GM10266 (cell line): ENCODE measurements at regions not wholly inside any gene's neighbourhood (a gene's known extent, or its start where the extent isn't known, plus 50 kb on each side); places are given as distances from the start of the nearest gene placed in this dataset.

Experiments used
- DNase-seq: peaks from one replicate; pipeline ENCODE4 v3.0.0; 2012; ENCODE audit errors: extremely low spot score
- CTCF ChIP-seq: IDR thresholded peaks from 2 replicates; pipeline ENCODE4 v1.5.1; 2012; ENCODE audit warnings: mild to moderate bottlenecking, low read depth; ENCODE audit not compliant: control insufficient read depth, insufficient read depth; ENCODE audit errors: missing control alignments

GRCh38 chr3:28788571-28788970 is 439.9 kb upstream of the AZI2 start:
- DNase-seq, result no peak
- TF ChIP-seq CTCF, result no peak

- no peak for DNase-seq
- no peak for TF ChIP-seq CTCF
These were observed 443.2 kb upstream of the AZI2 start for GRCh38 chr3:28791713-28792255.

DNA sequence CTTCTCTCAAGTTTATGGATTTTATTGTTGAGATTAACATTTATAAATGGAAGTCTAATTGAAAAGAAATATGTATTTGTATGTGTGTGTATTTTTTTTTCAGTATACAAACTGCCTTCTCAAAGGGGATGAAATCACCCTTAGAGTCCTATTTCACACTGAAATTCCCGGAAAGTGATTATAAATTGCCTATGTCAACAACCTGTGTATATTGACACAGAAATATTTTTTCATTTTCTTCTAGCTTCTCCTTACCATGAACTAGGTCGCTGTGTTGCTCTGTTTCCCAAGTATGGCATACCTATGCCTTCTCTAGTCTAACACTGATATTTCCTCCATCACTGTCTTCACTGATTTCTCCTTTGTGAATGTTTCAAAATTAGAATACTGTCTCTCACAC is 444.0 kb upstream of the AZI2 start:
- no peak for TF ChIP-seq CTCF
- no peak for DNase-seq

DNA sequence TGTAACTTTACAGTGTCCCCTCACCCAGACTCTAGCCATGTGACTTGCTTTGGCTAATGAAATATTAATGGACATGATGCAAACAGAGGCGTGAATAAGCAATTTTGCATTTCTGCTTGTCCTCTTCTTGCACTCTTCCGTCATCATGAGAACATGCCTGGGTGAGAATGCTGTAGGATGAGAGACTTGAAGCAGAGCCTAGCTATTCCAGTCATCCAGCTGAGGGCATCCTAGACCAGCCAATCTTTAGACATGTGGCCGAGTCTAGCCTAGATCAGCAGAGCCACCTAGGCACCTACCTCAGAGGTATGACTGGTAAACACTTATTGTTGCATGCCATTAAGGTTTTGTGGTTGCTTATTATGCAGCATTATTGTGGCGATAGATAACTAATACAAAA is 450.5 kb upstream of the AZI2 start:
- DNase-seq, result no peak
- TF ChIP-seq CTCF, result no peak

GRCh38 chr3:28800203-28800602 is 451.6 kb upstream of the AZI2 start:
- TF ChIP-seq CTCF, result no peak
- DNase-seq, result no peak

GRCh38 chr3:28808068-28808467 is 459.4 kb upstream of the AZI2 start:
- no peak for DNase-seq
- no peak for TF ChIP-seq CTCF

DNA sequence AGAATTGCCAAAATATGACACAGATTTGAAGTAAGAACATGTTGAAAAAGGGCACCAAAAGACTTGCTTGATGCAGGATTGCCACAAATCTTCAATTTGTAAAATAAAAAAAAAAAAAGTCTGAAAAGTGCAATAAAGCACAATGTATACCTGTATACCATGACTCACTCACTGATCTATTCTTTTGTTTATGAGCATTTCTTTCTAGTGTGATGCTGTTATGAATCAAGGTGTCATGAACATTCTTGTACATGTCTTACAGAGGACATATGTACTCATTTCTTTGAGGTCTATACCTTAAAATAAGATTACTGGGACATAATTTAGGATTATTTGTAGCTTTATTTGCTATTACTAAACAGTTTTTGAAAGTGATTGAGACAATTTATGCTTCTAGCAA is 464.9 kb upstream of the RBMS3 start:
- TF ChIP-seq CTCF, result no peak
- DNase-seq, result no peak

GRCh38 chr3:28824316-28824715 is 456.6 kb upstream of the RBMS3 start:
- DNase-seq, result no peak
- no peak for TF ChIP-seq CTCF
